Parathyroid adenoma (tissue), 2 donors: ENCODE measurements at regions not wholly inside any gene's neighbourhood (a gene's known extent, or its start where the extent isn't known, plus 50 kb on each side); places are given as distances from the start of the nearest gene placed in this dataset.

Experiments
- H2AFZ ChIP-seq: fragments of 300-600 bp; sonication (generic); one replicate; pipeline ENCODE4 v1.7.0; 2017; ENCODE audit warnings: antibody characterized with exemption, mild to moderate bottlenecking
- H3K27ac ChIP-seq: fragments of 300-600 bp; sonication (generic); one replicate; pipeline ENCODE4 v1.7.0; 2017
- H3K27me3 ChIP-seq: fragments of 300-600 bp; sonication (generic); one replicate; pipeline ENCODE4 v1.7.0; 2017; ENCODE audit warnings: low read length; ENCODE audit not compliant: control insufficient read depth, insufficient read depth
- H3K36me3 ChIP-seq: fragments of 300-600 bp; sonication (generic); one replicate; pipeline ENCODE4 v1.7.0; 2017; ENCODE audit warnings: low read length; ENCODE audit not compliant: control insufficient read depth, insufficient read depth
- H3K4me1 ChIP-seq: fragments of 300-600 bp; sonication (generic); one replicate; pipeline ENCODE4 v1.7.0; 2017; ENCODE audit warnings: control low read depth
- H3K4me2 ChIP-seq: fragments of 300-600 bp; sonication (generic); one replicate; pipeline ENCODE4 v1.7.0; 2017; ENCODE audit warnings: low read length
- H3K4me3 ChIP-seq: fragments of 300-600 bp; sonication (generic); one replicate; pipeline ENCODE4 v1.7.0; 2017; ENCODE audit warnings: low read depth, low read length
- H3K79me2 ChIP-seq: fragments of 300-600 bp; sonication (generic); one replicate; pipeline ENCODE4 v1.7.0; 2017; ENCODE audit warnings: control low read depth
- H3K9ac ChIP-seq: fragments of 300-600 bp; sonication (generic); one replicate; pipeline ENCODE4 v1.7.0; 2017; ENCODE audit warnings: mild to moderate bottlenecking
- H3K9me3 ChIP-seq: fragments of 300-600 bp; sonication (generic); one replicate; pipeline ENCODE4 v1.7.0; 2017; ENCODE audit warnings: low read length; ENCODE audit not compliant: control insufficient read depth
- TF ChIP-seq, protein P1 (sequence below): fragments of 300-600 bp; sonication (generic); IDR thresholded peaks from one replicate; pipeline ENCODE4 v1.7.0; 2017; ENCODE audit warnings: antibody characterized with exemption, mild to moderate bottlenecking
- donor health status: primary hyperparathyroidism.

- Histone ChIP-seq H3K36me3 (no peaks in the 10 kb centered on the region), H3K27ac (no peak overlapping the region), H3K4me2 (no peak overlapping the region)
These were observed 485.8 kb upstream of the TECRL start for GRCh38 chr4:64895031-64895430.

GRCh38 chr4:64893205-64893604 lies 484.0 kb upstream of the TECRL start:
- Histone ChIP-seq H3K4me1 (no peaks in the 10 kb centered on the region), H3K4me2 (no peak overlapping the region), H3K79me2 (no peaks in the 10 kb centered on the region), H2AFZ (no peak overlapping the region), H3K27me3 (no peaks in the 10 kb centered on the region), H3K9ac (no peak overlapping the region), H3K9me3 (no peaks in the 10 kb centered on the region), H3K4me3 (no peak overlapping the region), H3K27ac (no peak overlapping the region), H3K36me3 (no peaks in the 10 kb centered on the region)
- TF ChIP-seq, protein P1, sequence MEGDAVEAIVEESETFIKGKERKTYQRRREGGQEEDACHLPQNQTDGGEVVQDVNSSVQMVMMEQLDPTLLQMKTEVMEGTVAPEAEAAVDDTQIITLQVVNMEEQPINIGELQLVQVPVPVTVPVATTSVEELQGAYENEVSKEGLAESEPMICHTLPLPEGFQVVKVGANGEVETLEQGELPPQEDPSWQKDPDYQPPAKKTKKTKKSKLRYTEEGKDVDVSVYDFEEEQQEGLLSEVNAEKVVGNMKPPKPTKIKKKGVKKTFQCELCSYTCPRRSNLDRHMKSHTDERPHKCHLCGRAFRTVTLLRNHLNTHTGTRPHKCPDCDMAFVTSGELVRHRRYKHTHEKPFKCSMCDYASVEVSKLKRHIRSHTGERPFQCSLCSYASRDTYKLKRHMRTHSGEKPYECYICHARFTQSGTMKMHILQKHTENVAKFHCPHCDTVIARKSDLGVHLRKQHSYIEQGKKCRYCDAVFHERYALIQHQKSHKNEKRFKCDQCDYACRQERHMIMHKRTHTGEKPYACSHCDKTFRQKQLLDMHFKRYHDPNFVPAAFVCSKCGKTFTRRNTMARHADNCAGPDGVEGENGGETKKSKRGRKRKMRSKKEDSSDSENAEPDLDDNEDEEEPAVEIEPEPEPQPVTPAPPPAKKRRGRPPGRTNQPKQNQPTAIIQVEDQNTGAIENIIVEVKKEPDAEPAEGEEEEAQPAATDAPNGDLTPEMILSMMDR = no peak

More at GRCh38 chr4:64895031-64895430, 485.8 kb upstream of the TECRL start:
- Histone ChIP-seq H3K9me3 (no peaks in the 10 kb centered on the region), H3K27me3 (no peaks in the 10 kb centered on the region), H3K9ac (no peak overlapping the region), H3K4me1 (no peaks in the 10 kb centered on the region), H2AFZ (no peak overlapping the region), H3K4me3 (no peak overlapping the region), H3K79me2 (no peaks in the 10 kb centered on the region)
- TF ChIP-seq, protein P1 = no peak

DNA sequence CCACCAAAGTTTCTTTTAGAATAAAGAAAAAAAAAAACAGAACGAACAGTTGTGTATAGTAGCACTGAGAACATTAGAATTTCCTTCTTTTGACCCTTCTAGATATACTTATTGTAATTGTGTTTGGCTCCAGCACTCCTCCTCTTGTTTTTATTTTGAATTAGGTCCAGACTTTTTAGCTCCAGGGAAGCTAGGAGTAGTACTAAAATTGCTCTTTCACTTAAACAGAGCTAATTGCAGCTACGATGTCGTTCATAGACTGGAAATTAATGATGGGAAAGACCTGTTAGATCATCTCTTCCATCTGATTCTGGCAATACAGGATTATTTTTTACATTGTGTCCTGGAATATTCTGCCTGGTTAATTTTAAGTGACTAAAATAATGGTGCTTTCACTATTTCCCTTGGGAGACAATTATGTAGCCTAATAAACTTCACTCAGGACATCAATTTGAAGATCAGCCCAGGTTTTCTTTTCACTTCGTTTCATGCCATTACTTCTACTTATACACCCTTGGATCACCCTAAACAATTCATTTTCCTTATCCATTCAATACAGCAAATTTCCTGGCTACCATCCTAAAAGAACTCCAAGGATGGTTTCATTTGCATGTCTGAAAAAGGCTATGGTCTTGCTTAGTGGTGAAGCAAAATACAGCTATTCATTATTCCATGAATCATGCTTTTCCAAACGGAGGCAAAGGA lies 480.8 kb upstream of the TECRL start:
- H3K9me3 ChIP-seq = no peaks in the 10 kb centered on the region
- no peak overlapping the region for H3K27ac ChIP-seq
- no peak overlapping the region for H3K4me3 ChIP-seq
- H3K4me2 ChIP-seq = no peak overlapping the region
- H3K27me3 ChIP-seq = no peaks in the 10 kb centered on the region
- TF ChIP-seq, protein P1 = no peak
- no peak overlapping the region for H2AFZ ChIP-seq
- H3K4me1 ChIP-seq = no peaks in the 10 kb centered on the region
- H3K79me2 ChIP-seq = no peaks in the 10 kb centered on the region
- no peak overlapping the region for H3K9ac ChIP-seq
- H3K36me3 ChIP-seq = no peaks in the 10 kb centered on the region

DNA sequence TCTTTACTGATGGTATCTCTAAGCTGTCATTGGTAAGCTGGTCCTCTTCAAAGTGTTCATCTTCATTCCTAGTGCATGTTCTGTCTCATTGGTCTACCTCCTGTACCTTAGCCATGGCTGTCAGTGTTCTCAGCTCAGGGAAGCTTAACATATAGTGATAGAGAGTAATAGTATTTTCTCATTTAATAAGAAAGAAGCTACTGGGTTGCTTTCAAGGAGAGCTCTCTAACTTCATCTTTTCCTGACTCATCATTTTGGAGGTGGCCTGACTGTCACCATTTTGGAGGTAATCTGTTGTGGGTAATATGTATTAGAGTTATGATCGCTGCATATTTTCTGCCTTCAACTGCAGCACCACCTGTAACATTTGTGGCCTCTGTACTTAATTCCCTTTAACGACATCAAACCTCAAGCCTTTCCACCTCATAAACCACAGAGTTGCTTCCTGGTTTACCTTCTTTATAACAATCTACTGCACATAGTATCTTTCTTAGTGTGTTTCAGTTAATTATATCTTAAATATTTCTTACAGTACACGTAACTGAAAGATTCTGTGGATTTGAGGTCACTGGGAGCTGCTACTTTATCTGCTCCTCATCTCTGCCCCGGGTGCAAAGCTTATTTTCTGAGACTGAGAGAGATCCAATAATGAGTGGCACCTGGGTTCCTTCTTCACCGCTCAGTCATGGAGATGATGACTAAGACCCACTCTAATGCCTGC lies 474.0 kb upstream of the TECRL start:
- H3K79me2 ChIP-seq = no peaks in the 10 kb centered on the region
- no peaks in the 10 kb centered on the region for H3K36me3 ChIP-seq
- H2AFZ ChIP-seq = no peak overlapping the region
- no peaks in the 10 kb centered on the region for H3K4me1 ChIP-seq
- no peak overlapping the region for H3K4me3 ChIP-seq
- H3K27ac ChIP-seq = no peak overlapping the region
- H3K9ac ChIP-seq = no peak overlapping the region
- H3K9me3 ChIP-seq = no peaks in the 10 kb centered on the region
- H3K4me2 ChIP-seq = no peak overlapping the region
- TF ChIP-seq, protein P1 = no peak
- H3K27me3 ChIP-seq = no peaks in the 10 kb centered on the region
